DMS53 treated with DMSO at 0.1 percent for 48 hours (cell line): ENCODE measurements at regions not wholly inside any gene's neighbourhood (a gene's known extent, or its start where the extent isn't known, plus 50 kb on each side); places are given as distances from the start of the nearest gene placed in this dataset.

Experiments used
- DNase-seq: peaks from one replicate; lab custom pipeline; 2025; ENCODE audit not compliant: unreplicated experiment; lab: John Stamatoyannopoulos, UW

- no peak for DNase-seq
Observed at GRCh38 chr2:21607572-21607971, 483.8 kb downstream of the TDRD15 start.

GRCh38 chr2:21610304-21610703 is 486.5 kb downstream of the TDRD15 start:
- DNase-seq, result no peak

- no peak for DNase-seq
Observed at GRCh38 chr2:21617885-21618434, 494.2 kb downstream of the TDRD15 start.

- no peak for DNase-seq
Observed at GRCh38 chr2:21620771-21621170, 497.0 kb downstream of the TDRD15 start.

- DNase-seq, result no peak
Observed at GRCh38 chr2:21627938-21628337, 504.2 kb downstream of the TDRD15 start.

- no peak for DNase-seq
Observed at GRCh38 chr2:21633015-21633414, 509.2 kb downstream of the TDRD15 start.

- no peak for DNase-seq
Observed at GRCh38 chr2:21633466-21633865, 509.7 kb downstream of the TDRD15 start.

GRCh38 chr2:21633911-21634310 is 510.1 kb downstream of the TDRD15 start:
- no peak for DNase-seq

GRCh38 chr2:21640046-21640445 is 516.3 kb downstream of the TDRD15 start:
- DNase-seq, result no peak

- no peak for DNase-seq
Observed at GRCh38 chr2:21642647-21643046, 518.9 kb downstream of the TDRD15 start.

GRCh38 chr2:21643180-21643579 is 519.4 kb downstream of the TDRD15 start:
- DNase-seq, result no peak

- no peak for DNase-seq
Observed at GRCh38 chr2:21644266-21644665, 520.5 kb downstream of the TDRD15 start.

- DNase-seq, result no peak
Observed at GRCh38 chr2:21646345-21646744, 522.6 kb downstream of the TDRD15 start.

- DNase-seq, result no peak
Observed at GRCh38 chr2:21650569-21650968, 526.8 kb downstream of the TDRD15 start.

- DNase-seq, result no peak
Observed at GRCh38 chr2:21655136-21655535, 531.4 kb downstream of the TDRD15 start.

GRCh38 chr2:21656330-21657075 is 532.7 kb downstream of the TDRD15 start:
- DNase-seq, result no peak

- DNase-seq, result no peak
Observed at GRCh38 chr2:21657445-21657844, 533.7 kb downstream of the TDRD15 start.

- no peak for DNase-seq
Observed at GRCh38 chr2:21658269-21658668, 534.5 kb downstream of the TDRD15 start.

GRCh38 chr2:21658907-21659477 is 535.2 kb downstream of the TDRD15 start:
- DNase-seq, result no peak

- no peak for DNase-seq
Observed at GRCh38 chr2:21664083-21664482, 540.3 kb downstream of the TDRD15 start.

- no peak for DNase-seq
Observed at GRCh38 chr2:21667638-21668037, 543.9 kb downstream of the TDRD15 start.

GRCh38 chr2:21668078-21668710 is 544.4 kb downstream of the TDRD15 start:
- no peak for DNase-seq
